ENCODE measurements at regions not wholly inside any gene's neighbourhood (a gene's known extent, or its start where the extent isn't known, plus 50 kb on each side); places are given as distances from the start of the nearest gene placed in this dataset.

- intact Hi-C loops (cut with DNase I; ENCODE audit: low total_unique reads): no loop called here
- H3K4me3 ChIP-seq: no peak overlapping the region
- no peaks in the 10 kb centered on the region for H3K4me1 ChIP-seq
- no peaks in the 10 kb centered on the region for H3K9me3 ChIP-seq
- DNase-seq (ENCODE audit: low spot score in 2 of 2): no peak
- no peaks in the 10 kb centered on the region for H3K27me3 ChIP-seq
- TF ChIP-seq POLR2A (IDR thresholded peaks at IDR 0.05): no peak
- no peak for TF ChIP-seq CTCF (IDR thresholded peaks at IDR 0.05)
- no peak for TF ChIP-seq POLR2AphosphoS5 (IDR thresholded peaks at IDR 0.05)
- H3K27ac ChIP-seq: no peak overlapping the region
- H3K36me3 ChIP-seq: no peaks in the 10 kb centered on the region
Observed at GRCh38 chr3:73212683-73213082, 151.2 kb downstream of the EBLN2 start.

- Histone ChIP-seq H3K9me3 (no peaks in the 10 kb centered on the region), H3K4me1 (no peaks in the 10 kb centered on the region), H3K36me3 (no peaks in the 10 kb centered on the region), H3K27me3 (no peaks in the 10 kb centered on the region), H3K27ac (no peak overlapping the region), H3K4me3 (no peak overlapping the region)
- no peak for DNase-seq (ENCODE audit: low spot score in 2 of 2)
- intact Hi-C loops (cut with DNase I; ENCODE audit: low total_unique reads): no loop called here
- TF ChIP-seq POLR2A (IDR thresholded peaks at IDR 0.05): no peak
- no peak for TF ChIP-seq CTCF (IDR thresholded peaks at IDR 0.05)
- no peak for TF ChIP-seq POLR2AphosphoS5 (IDR thresholded peaks at IDR 0.05)
Observed at GRCh38 chr3:73213896-73214295, 152.4 kb downstream of the EBLN2 start.

- intact Hi-C loops (cut with DNase I; ENCODE audit: low total_unique reads): no loop called here
- H3K4me1 ChIP-seq: no peaks in the 10 kb centered on the region
- no peaks in the 10 kb centered on the region for H3K9me3 ChIP-seq
- no peak overlapping the region for H3K4me3 ChIP-seq
- no peak overlapping the region for H3K27ac ChIP-seq
- H3K27me3 ChIP-seq: no peaks in the 10 kb centered on the region
- no peaks in the 10 kb centered on the region for H3K36me3 ChIP-seq
- TF ChIP-seq CTCF (IDR thresholded peaks at IDR 0.05) (no peak), POLR2A (IDR thresholded peaks at IDR 0.05) (no peak), POLR2AphosphoS5 (IDR thresholded peaks at IDR 0.05) (no peak)
- DNase-seq (ENCODE audit: low spot score in 2 of 2): no peak
Observed at GRCh38 chr3:73214846-73215245, 153.4 kb downstream of the EBLN2 start.

GRCh38 chr3:73215281-73215680 is 153.8 kb downstream of the EBLN2 start:
- H3K4me3 ChIP-seq: no peak overlapping the region
- TF ChIP-seq POLR2A (IDR thresholded peaks at IDR 0.05) (no peak), CTCF (IDR thresholded peaks at IDR 0.05) (no peak), POLR2AphosphoS5 (IDR thresholded peaks at IDR 0.05) (no peak)
- no peaks in the 10 kb centered on the region for H3K4me1 ChIP-seq
- no peaks in the 10 kb centered on the region for H3K9me3 ChIP-seq
- DNase-seq (ENCODE audit: low spot score in 2 of 2): no peak
- H3K36me3 ChIP-seq: no peaks in the 10 kb centered on the region
- no peak overlapping the region for H3K27ac ChIP-seq
- H3K27me3 ChIP-seq: no peaks in the 10 kb centered on the region
- intact Hi-C loops (cut with DNase I; ENCODE audit: low total_unique reads): no loop called here

GRCh38 chr3:73215901-73216300 is 154.4 kb downstream of the EBLN2 start:
- TF ChIP-seq POLR2AphosphoS5 (IDR thresholded peaks at IDR 0.05) (no peak), CTCF (IDR thresholded peaks at IDR 0.05) (no peak), POLR2A (IDR thresholded peaks at IDR 0.05) (no peak)
- H3K36me3 ChIP-seq: no peaks in the 10 kb centered on the region
- no peaks in the 10 kb centered on the region for H3K27me3 ChIP-seq
- no peaks in the 10 kb centered on the region for H3K4me1 ChIP-seq
- intact Hi-C loops (cut with DNase I; ENCODE audit: low total_unique reads): no loop called here
- H3K27ac ChIP-seq: no peak overlapping the region
- H3K4me3 ChIP-seq: no peak overlapping the region
- no peak for DNase-seq (ENCODE audit: low spot score in 2 of 2)
- no peaks in the 10 kb centered on the region for H3K9me3 ChIP-seq

Data from breast epithelium (tissue), 4 donors.